SU-DHL-6 (cell line): ENCODE measurements at regions not wholly inside any gene's neighbourhood (a gene's known extent, or its start where the extent isn't known, plus 50 kb on each side); places are given as distances from the start of the nearest gene placed in this dataset.

Source experiments
- EZH2phosphoT487 ChIP-seq: fragments of 200-600 bp; sonication (generic), shearing (Covaris generic); conservative IDR thresholded peaks from 2 replicates; pipeline ENCODE4 v1.6.1; 2018; ENCODE audit warnings: mild to moderate bottlenecking, antibody characterized with exemption, low read length, moderate library complexity, mixed read lengths
- TF ChIP-seq, protein P1 (sequence below): fragments of 200-600 bp; sonication (generic); IDR thresholded peaks from one replicate; pipeline ENCODE4 v1.5.1; 2017; ENCODE audit warnings: antibody characterized with exemption, mild to moderate bottlenecking, low read length, moderate library complexity; ENCODE audit not compliant: insufficient read depth, poor library complexity, severe bottlenecking

DNA sequence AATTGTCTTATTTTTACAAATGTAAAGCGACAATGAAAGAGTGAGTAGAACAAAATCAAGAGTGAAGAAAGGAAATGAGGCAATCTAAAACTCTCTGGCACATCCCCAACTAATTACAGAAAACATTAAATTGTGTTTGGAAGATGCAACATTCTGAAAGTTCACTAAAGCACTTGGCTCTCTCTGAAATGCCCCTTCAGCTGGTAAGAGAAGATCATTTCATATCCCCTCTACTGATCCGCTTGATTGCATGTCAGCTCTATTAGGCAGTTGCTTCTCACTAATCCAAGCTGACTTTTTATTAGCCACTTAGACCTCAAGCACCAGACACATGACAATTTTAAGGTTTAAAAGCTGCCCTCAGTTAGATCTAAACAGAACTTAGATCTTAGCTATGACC, 262.8 kb upstream of the PRMT6 start:
- TF ChIP-seq, protein P1, sequence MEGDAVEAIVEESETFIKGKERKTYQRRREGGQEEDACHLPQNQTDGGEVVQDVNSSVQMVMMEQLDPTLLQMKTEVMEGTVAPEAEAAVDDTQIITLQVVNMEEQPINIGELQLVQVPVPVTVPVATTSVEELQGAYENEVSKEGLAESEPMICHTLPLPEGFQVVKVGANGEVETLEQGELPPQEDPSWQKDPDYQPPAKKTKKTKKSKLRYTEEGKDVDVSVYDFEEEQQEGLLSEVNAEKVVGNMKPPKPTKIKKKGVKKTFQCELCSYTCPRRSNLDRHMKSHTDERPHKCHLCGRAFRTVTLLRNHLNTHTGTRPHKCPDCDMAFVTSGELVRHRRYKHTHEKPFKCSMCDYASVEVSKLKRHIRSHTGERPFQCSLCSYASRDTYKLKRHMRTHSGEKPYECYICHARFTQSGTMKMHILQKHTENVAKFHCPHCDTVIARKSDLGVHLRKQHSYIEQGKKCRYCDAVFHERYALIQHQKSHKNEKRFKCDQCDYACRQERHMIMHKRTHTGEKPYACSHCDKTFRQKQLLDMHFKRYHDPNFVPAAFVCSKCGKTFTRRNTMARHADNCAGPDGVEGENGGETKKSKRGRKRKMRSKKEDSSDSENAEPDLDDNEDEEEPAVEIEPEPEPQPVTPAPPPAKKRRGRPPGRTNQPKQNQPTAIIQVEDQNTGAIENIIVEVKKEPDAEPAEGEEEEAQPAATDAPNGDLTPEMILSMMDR: no peak
- TF ChIP-seq EZH2phosphoT487: no peak
